SHP77 treated with DMSO at 0.1 percent for 48 hours (cell line): ENCODE measurements at regions not wholly inside any gene's neighbourhood (a gene's known extent, or its start where the extent isn't known, plus 50 kb on each side); places are given as distances from the start of the nearest gene placed in this dataset.
"Not testable (repeated sequence)": the region's sequence is repeated elsewhere in the genome, so short reads cannot be mapped to it uniquely, and the experiment has no call there.

Source experiments
- DNase-seq: peaks from one replicate; lab custom pipeline; 2025; lab: John Stamatoyannopoulos, UW

DNA sequence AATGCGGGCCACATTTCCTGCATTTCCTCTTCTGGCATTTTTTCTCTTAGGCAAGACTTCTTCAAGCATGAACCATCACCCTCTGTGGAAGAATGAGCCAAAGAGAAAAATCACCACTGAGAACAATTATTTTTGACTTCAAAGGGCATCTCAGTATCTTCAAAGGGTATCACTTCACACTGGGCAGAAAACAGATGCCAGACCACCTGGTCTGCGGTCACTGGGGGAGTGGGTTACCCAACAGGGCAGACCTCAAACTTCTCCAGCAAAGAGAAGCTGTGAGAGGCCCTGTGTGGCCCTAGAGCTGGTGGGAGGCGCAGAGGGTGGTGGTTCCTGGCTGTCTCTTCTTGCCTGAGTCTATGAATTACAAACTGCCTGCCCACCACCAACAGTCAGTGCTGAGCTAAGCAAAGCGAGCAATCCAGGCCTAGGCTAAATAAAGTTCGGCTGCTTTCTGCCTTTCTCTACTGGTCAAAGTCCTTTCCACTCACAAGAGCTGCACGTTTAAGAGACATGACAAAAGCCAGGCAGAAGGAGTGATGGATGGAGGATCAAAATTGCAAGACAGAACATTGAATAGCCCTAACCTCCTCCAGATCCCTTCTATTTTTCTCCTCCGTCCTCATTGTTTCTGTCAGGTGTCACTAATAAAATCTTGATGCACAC lies 602.7 kb upstream of the CDH5 start:
- DNase-seq, result no peak

DNA sequence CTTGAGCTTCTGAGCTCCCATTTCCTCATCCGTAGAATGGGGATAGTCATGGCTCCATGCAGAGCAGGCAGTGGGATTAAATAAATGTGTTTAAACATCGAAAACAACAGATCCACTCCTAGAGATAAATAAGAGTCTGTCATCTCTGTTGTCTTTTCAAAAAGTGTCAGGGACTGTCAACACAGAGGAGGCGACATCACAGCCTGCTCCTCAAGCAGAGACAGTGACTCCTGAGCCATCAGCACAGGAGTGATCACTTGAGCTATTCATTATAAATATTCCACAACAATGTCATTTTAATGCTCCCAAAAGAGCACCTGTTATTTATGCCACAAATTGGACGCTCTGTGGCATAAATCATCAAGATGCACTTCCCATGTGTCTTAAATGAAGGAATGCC lies 605.6 kb upstream of the CDH5 start:
- DNase-seq, result no peak

DNA sequence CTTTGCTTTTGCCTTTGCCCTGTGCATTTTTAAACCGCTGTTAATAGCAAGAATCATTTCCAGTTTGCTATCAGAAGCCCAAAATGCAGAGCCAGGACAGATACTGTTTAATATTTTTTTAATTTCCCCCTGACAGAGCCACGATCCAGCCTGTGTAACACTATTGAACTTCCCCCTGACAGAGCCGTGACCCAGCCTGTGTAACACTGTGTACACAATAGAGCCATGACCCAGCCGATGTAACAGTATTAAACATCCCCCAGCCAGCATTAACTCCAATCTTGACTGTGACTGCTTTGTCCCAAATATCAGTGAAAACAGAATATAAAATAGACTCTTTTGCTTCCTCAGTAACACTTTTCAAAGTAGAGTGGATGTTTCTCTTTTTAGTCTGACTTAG lies 607.9 kb upstream of the CDH5 start:
- DNase-seq, result no peak

DNA sequence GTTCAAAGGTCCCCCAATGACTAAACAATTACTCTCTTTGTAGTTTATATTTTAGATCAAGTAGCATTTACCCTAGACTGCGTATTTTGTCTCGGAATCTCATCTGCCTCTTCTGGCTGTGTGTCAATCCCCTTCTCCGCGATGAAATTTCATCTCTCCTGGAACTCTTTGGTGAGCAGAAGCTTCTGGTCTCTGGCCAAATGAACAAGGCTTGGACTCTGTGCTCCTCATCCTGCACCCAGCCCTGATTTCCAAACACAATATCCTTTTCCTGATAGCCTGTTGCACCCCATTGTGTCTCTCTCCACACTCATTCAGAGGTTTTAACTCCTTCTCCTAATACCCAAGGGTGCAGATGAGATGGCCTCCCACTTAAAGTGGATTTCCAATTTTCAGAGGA lies 609.4 kb upstream of the CDH5 start:
- no peak for DNase-seq

DNA sequence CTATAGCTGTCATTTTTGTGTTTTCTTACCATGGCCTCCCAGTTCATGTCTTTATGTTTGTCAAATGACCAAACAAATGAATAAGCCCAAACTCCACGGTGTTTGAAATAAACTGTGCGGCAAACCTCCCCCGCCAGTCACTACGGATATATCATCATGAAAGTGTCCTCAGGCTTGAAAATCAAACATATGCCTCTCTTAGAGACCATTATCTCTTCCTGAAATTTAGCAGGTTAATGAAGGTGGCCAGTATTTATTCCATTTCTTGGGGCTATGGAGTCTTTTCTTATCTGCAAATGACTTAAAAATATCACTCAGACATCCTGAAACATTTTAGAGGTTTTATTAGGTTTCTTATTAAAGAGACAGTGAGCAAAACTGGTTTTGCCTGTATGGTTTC lies 610.3 kb upstream of the CDH5 start:
- no peak for DNase-seq

DNA sequence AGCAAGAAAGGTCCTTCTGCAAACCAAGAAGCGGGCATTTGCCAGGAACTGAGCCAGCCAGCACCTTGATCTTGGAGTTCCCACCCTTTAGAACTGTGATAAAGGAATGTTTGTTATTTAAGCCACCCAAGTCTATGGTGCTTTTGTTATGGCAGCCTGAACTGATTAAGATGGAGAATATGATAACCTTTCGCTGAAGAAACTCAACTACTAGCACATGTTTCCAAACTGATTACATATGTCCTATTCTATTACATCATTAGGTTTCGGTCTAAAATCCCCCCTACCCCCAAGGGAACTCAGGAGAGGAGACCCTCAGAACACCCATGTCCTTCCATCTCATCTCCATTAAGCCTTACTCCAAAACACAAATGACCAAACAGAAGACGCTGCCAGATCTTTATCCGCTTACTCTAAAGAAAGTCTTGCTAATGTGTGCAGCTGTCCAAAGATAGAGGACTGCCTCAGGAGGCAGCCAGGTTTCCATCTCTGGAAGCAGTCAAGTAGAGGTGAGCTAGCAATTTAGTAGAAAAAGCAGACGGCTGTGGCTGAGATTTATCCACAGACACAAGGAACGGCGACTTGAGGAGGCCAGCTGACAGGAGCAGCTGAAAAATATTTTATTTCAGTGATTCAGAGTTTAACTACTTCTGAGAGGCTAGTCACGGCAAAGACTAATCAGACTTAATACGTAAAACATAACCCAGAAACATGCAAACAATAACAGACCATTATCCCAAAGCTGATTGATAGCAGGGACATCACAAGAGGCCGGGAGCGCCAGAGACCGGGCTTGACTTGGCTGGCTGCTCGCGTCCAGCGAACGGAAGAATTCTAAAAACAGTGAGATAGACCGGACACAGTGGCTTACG lies 611.4 kb upstream of the CDH5 start:
- DNase-seq, result no peak

DNA sequence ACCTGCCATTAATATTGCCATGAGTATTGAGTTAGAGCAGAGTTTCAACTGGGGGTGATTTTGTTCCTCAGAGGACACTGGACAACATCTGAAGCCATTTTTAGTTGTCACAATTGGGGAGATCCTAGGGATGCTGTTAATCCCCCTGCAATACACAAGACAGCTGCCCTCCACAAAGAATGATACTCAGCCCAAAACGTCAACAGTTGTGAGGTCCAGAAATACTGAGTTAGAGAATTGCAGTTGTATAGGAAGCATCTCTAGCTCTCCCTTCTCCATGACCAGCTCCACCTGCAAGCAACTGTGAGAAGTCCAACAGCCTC lies 614.0 kb upstream of the CDH5 start:
- no peak for DNase-seq

DNA sequence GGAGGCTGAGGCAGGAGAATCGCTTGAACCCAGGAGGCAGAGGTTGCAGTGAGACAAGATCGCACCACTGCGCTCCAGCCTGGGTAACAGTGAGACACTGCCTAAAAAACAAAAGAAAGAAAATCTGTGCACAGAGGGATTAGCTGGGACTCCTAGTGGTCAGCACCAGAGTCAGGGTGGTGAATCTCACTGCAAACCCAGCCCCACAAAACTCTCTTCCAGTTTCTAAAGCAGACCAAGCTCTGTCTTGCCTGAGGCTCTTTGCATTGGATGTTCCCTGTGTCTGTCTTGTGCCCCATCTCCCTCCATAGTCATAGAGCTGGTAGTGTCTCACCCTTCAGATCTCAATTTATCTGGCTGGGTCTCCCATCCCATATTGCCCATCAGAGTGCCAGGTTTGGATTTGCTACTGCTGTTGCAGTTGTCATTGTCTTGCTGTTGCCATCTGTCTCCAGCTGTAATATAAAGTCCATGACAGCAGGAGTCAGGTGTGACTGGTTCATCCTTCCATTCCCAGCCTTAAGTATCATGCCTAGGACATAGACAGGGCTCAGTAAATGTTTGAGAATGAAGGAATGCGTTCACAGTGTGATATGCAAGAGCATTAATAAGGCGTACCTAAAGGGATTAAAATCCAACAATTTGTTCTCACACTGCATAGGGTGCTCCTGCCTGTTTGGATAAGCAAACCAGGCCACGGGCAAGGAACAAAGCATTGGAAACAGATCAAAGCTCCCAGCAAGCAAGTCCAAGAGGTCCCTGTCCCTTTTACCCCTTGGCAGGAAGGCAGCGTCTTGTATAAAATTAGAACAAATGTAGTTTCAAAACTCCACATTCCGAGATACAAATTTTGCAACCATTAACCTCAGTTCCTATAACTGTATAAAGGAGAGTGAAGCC lies 614.6 kb upstream of the CDH5 start:
- no peak for DNase-seq

DNA sequence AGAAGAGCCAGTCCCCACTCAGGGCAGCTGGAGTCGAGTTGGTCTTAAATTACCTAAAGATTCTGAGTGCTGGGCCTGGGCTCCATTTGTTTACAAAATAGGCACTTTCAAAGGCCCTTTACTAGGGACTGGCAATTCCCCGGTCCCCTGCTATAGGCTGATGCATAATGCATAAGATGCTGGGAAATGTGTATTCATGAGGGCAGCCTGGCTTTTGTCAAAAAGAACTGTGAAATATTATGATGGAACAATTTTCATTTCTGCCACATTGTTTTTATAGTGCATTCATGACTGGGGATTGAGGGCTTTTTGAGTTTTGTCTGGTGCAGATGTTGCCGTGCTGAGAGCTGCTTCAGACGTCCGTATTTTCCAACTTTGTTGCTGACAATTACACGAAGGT lies 617.0 kb upstream of the CDH5 start:
- DNase-seq, result no peak

DNA sequence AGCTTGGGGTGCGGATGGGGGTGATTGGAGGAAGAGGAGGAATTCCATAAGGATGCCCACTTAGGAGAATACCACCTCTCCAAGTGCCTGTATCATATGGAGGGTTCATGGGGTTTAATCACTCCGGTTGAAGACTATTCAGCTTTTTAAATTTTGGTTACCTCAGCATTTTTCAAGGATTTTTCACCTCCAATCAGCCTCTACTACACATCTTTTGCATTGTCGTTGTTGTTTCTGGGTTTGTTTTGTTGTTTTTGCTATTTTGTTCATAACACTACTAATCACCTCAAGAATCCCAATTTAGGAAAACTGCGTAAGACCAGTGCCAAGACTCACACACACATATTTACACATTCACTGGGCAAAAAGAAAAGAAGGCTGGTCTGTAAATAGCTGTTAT lies 619.5 kb upstream of the CDH5 start:
- no peak for DNase-seq

DNA sequence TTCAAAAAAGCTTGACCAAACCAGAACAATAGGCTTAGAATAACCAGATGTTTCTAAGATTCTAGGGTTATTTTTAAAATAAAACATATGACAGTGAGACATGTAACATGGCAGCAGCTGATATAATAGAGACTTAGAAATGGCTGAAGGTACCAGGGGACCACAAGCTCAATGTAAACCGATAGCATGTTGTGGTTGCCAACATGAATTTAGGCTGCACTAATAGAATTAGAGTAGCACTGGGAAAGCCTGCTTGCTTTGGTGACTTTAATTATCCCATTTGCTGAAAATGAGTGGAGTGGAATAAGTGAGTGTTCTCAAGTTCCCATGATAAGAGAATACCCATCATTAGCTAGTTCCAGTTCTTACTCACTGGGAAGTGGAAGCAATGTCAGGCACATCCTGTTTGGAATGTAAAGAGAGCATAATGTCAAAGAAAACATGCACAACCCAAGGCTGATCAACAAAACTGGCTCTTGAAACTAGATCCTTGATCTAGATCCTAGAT lies 621.2 kb upstream of the CDH5 start:
- DNase-seq, result no peak

DNA sequence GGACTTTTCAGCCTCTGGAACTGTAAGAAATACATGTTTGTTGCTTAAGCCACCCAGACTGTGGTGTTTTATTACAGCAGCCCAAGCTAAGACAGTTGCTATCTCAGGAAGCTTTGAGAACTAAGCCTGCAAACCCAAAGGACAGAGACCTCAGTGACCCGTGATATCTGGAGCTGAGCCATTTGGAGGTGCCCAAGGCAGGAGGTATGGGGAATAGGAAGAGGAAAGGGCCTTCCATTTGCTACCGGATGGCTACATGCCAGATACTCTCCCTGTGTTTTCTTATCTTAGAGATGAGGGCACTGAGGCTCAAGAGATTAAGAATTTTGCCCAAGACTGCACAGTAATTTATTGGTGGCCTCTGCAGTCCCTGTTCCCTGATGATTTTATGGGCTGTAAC lies 622.1 kb upstream of the CDH5 start:
- DNase-seq, result no peak

DNA sequence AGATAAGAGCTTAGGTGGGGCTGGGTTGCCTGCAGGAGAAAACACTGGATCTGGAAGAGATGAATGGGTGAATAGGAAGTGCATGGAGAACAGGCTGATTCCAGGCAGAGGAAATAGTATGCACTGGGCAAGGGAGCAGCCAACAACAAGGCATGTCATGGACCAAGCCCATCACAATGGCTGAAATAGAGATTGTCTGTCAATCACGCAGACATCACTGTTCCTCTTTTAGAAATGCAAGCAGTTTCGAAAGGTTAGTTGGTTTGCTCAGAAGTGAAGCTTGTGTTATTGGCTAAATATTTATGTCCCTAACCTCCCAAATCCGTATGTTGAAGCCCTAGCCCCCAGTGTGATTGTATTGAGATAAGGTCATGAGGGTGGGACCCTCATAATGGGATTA lies 621.7 kb upstream of the CDH11 start:
- DNase-seq, result no peak

DNA sequence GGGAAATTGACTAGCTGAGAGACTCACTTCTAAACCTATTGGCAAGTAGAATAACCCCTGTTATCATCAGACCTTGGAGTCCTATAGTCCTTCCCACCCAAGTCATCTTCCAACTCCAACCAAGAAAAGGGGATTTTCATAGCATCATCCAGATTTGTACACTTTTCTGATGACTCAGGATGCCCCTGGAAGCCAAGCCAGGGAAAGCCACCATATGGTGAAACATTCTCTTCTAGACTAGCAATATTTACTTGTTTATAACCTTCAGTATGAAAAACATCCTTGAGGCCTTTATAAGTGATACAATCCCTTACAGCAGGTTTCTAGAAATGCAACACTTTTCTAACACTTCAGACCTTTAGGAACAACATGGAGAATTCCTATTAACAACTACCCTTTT lies 618.8 kb upstream of the CDH11 start:
- DNase-seq, result no peak

DNA sequence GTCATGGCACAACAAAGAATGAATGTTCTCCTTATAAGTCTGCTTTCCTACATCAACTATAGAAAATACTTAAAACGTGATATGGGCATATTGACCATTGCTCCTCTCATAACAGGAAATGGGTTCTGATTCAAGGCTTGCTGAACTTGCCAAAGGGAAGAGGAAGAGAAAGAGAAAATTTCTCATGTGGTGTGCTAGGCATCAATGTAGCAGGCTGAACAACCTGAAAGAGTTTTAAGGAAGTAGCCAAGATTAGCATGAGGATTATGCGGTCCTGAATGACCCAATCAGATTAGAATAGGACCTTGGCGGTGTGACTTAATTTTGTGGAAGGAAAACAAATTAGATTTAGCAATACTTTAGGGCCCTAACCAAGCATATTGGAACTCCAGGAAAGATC lies 617.7 kb upstream of the CDH11 start:
- no peak for DNase-seq

DNA sequence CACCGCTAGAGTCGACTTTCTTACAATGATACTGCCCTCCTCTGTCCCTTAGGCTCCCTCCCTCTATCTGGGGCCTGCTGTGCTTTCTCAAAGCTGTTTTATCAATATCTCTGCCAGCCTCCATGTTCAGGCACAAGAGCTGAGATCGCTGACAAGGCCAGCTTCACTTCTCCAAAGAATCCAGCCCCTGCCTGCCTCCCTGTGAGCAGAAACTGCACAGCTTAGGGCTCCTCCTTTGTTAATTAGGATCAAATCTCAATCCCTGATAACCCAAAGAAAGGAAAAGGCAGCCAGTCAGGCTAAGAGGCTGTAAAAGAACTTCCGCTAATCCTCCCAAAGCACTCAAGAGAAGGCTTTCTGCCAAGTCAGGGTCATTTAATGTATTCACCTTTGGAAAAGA lies 616.0 kb upstream of the CDH11 start:
- no peak for DNase-seq

DNA sequence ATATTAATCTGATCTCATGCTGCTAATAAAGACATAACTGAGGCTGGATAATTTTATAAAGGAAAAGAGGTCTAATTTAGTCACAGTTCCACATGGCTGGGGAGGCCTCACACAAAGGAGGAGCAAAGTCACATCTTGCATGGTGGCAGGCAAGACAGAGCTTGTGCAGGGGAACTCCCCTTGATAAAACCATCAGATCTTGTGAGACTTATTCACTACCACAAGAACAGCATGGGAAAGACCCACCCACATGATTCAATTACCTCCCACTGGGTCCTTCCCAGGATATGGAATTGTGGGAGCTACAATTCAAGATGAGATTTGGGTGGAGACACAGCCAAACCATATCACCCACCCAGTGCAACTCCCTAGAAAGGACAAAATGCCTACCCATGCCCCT lies 613.8 kb upstream of the CDH11 start:
- DNase-seq, result not testable (repeated sequence)

DNA sequence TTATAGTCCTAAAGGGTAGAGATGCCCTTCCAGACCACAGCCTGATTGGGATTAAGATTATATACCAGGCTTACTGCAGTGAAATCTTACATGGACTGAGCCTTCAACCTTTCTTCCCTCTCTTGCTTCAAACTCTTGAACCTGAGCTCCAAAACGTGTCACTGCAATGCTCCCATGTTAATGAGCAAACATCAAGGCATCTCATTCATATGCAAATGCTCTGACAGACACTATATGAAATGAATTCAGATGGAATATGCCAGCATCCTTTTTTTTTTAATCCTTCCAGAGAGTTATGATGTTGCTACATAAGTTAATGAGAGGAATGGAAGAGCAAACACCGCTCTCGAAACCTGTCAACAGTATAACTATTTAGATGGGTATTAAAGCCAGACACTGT lies 611.9 kb upstream of the CDH11 start:
- DNase-seq, result no peak

DNA sequence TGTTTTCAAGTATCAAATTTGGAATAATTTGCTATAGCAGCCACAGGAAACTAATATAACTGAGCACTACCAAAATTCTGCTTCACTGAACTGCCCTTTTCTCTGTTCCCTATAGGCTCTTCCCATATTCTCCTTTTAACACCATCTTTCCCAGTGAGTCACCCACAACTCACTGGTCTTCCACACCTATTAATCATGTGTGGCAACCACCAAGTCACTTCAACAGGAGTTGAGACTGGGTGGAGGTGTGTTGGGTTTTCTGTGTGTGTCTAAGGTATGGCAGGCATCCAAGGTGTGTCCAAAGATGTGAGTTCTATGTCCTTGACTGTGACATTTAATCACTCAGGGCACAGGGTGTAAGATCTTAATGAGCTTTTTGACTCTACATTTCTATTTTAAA lies 610.0 kb upstream of the CDH11 start:
- DNase-seq, result no peak

DNA sequence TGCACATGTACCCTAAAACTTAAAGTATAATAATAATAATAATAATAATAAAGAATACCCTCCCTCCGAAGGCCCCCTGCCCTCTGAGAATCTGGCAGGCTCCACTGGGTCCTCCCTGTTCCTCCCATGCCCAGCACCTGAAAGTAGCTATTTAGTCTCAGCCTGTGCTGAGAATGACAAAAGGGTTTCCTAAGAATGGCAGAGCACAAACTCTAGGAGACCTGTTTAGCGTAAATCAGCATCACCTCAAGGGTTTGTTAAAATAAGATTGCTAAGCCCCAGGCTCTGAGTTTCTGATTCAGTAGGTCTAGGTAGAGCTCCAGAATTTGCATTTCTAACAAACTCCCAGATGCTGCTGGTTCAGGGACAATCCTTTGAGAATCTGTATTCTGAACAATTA lies 606.8 kb upstream of the CDH11 start:
- no peak for DNase-seq

DNA sequence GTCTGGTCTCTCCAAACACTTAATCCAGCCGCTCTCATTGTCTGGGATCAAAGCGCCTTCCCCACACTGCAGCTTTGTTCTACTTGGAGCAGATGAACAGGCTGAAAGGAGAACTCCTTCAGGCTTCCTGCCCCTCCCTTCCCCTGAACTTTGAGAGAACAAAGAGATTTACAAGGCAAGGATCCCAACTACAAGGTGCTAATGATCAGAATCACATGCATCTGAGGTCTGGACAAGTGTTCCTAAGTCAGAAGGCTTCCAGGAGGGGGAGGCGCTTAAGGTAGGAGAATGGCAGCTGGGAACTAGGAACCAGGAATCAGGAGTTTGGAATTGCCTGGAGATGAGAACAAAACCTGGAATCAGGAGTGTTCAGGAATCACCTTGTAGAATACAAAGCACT lies 606.3 kb upstream of the CDH11 start:
- DNase-seq, result no peak

DNA sequence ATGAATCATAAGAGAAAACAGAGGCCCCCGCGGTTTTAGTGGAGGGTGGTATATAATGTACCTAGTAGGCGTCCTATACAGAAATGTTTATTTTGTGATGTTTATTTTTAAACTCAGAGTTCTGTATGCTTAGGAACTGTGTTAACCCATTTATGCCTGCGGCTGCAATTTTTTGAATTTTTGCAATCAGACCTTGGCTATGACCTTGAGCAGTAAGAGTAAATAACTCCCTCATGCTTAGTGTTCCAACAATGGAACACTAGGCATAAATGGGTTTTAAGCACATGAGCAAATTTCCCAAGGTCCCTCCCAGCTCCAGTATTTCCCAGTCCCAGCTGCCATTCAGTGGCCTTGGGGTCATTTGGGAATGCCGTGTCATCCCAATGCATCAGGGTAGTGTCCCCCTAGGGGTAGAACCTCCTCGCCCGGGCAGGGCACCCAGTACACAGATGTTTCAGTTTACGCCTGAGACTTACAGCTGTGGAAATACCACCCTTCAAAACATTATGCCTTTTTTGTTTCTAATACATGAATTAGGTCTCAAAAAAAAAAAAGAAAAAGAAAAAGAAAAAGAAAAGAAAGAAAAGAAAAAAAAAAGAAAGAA lies 605.8 kb upstream of the CDH11 start:
- DNase-seq, result no peak
